CD4-positive, alpha-beta T cell treated with Interleukin-6 for 4 hours (primary cell): ENCODE measurements at regions not wholly inside any gene's neighbourhood (a gene's known extent, or its start where the extent isn't known, plus 50 kb on each side); places are given as distances from the start of the nearest gene placed in this dataset.
"Not testable (repeated sequence)": the region's sequence is repeated elsewhere in the genome, so short reads cannot be mapped to it uniquely, and the experiment has no call there.

Source experiments
- DNase-seq: peaks from one replicate; pipeline ENCODE4 v3.0.0-alpha.2; 2020; ENCODE audit warnings: mixed read lengths

DNA sequence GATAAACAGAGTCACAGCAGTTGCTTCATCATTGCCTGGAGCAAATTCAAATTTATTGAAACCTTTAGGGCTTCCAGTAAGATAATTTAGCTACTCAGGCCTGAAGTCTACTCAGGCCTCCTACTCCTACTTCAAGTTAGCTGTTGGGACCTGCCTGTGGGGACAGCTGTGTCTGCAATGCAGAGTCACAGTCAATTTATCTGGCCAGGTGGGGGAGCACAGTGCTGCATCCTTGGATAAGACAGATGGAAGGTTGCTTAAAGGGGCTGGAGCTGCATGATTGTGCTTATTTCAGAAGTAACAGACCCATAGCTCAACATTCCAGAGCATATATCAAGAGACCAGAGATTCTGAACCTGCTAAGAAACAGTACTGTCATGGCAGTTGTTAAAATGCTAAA is 932.1 kb downstream of the QKI start:
- no peak for DNase-seq

DNA sequence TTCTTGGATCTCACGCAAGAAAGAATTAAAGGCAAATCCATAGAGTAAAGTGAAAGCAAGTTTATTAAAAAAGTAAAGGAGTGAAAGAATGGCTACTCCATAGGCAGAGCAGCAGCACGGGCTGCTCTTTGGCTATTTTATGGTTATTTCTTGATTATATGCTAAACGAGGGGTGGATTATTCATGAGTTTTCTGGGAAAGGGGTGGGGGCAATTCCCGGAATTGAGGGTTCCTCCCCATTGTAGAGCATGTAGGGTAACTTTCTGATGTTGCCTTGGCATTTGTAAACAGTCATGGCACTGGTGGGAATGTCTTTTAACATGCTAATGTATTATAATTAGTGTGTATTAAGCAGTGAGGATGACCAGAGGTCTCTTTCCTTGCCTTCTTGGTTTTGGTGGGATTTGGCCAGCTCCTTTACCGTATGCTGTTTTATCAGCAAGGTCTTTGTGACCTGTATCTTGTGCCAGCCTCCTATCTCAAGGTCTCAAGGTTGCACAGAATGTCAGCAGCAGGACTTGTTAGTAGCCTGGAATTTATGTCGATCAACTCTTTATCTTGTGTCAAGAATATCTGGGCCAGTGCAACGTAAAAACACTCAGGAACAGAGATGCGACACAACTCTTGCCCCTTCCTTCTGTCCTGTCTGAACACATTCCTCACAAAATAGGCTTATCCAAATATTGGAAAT is 931.4 kb downstream of the QKI start:
- DNase-seq, result no peak

DNA sequence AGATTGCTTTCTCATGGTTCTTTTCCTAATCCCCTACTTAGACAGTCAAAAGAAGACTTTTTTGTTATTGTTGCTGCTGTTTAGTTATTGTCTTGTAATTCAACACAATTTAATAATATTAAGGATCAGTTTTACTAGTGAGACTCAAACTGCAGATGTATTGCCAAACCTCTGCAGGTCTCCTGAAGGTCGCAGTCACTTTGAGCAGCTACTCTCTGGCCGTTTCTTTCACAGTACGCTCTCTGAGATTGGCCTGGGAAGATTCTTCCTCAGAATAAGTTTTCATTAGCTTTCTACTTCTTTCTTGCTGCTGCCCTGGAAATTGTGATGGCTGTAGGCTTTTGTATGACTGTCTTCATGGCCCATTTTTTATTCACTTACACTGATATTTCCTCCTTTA is 930.8 kb downstream of the QKI start:
- DNase-seq, result no peak

DNA sequence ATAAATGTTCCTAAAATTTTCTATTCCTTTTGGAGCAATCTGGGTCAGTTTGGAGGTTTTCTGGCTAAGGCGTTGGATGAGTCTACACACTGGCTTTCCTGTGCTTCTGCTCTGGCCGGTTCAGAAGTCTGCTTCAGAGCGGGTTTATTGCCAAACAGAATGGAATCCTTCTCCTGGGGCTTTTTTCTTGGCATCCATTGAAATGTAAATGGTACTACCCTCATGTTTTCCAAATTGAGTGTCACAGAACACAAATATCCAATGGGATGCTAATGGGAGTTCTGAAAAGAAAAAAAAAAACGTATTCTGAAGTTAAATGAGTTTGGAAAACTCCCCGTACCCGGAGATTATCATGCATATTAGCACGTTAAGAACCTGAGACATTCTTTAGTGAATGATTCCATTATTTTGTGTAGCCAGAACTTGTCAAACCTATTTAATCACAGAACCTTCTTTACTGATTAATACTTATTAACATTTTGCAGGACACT is 930.3 kb downstream of the QKI start:
- no peak for DNase-seq

DNA sequence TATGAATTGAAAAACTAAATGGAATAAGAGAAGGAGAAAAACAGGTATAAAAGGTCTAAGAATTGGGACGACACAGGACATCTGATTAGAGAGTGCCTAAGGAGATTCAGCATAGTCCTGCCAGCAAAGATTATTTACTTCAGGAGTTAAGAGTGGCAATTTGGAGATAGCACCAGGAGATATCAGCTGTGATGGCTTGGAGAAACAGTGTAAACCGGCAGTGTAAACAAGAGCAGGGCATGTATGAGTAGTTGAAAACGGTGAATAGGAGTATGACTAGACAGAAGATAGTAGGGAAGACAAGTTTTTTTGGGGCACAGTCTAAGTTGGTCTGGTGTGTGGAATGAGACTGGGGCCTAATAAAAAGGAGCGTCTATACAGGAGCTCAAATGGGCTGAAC is 924.9 kb downstream of the QKI start:
- DNase-seq, result not testable (repeated sequence)

DNA sequence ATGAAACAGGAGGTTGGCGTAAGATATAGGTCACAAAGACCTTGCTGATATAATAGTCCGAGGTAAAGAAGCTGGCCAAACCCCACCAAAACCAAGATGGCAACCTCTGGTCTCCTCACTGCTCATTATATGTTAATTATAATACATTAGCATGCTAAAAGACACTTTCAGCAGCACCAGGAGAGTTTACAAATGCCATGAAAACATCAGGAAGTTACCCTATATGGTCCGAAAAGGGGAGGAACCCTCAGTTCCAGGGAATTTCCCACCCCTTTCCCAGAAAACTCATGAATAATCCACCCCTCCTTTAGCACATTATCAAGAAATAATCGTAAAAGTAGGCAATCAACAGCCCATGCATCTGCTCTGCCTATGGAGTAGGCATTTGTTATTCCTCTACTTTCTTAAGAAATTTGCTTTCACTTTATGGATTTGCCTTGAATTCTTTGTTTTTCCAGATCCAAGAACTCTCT is 923.4 kb downstream of the QKI start:
- DNase-seq, result no peak

DNA sequence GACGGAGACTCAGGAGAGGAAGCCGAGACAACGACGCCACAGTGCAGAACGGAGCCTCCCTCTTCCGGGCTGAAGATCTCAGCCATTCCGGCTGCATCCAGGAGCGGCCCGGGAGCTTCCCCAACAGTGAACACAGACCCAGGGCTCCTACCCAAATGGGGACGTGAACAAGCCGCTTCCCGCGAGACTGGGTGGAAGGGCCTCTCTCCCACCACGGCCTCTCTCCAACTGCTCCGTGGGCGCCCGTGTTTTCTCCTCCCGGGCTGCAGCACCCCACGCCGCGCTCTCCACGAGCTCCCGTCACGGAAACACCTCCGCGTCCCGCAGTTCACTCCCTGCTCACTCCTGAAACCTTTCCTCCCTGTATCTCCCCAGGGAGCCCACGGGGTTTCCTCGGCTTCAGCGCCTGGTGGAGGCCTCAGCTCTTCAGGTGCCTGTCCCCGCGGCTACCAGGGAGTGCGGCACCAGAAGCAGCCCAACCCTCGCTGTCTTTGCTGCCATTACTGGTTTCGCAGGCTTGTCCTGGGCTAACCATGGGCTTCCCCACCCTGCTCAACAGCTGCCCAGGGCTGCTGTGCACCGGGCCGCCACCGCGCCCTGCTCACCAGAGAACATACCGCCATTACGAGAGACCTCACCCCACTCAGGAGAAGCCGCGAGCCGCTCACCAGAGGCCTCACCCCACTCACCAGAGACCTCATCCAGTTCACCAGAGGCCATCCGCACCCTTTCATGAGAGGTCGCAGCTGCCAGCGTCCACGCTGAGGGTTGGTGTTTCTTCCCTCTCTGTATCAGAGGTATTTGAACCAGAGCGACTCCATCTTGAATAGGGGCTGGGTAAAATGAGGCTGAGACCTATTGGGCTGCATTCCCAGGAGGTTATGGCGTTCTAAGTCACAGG is 922.8 kb downstream of the QKI start:
- DNase-seq, result no peak

DNA sequence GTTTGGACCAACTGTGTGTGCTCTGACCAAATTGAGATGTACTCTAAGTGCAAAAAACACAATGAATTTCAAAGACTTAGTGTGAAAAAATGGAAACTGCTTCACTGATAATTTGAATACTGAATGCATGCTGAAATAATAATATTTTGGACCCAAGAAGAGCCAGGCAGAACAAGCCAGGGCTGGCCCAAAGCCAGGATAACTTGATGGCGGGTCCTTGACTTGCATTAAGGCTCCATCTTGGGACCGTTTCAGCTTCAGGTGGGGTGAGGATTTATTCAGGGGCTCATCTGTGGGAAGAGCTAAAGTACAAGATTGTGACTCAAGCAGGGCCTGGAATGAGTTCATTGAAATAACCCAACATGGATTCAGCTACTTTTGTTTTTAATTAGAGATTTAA is 921.9 kb downstream of the QKI start:
- DNase-seq, result no peak

DNA sequence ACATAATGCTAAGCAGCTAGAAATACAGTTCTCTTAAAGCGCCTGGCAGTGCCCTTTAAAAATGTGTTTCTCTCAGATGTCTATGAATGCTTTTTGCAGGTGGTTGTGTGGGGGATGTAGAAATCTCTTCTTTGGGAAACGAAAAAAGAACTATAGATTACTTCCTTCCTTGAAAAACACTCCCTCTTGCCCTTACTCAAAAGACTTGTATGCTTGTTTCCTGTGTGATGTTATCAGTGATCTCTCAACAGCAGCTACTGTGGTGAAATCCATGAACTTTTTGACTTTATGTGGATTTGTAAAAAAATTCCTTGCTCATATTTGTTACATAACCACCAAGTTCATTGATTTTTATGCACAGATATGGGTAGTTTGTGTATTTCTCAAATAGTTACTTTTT is 916.5 kb downstream of the QKI start:
- DNase-seq, result no peak

DNA sequence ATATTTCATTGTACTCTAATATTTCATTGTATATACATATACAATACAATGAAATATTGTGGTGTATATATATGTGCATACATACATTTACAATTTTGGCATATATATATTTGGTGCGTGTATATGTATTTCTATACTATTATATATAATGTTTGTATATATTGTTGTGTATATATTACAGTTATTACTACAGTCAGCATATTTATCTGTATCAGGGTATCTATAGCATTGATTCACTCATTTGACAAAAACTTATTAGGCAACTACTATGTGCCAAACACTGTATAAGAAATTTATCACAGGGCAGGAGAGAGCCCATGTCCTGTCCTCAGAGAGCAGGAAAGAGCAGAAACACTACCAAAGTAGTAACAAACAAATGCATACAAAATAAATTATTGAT is 910.6 kb downstream of the QKI start:
- DNase-seq, result no peak

DNA sequence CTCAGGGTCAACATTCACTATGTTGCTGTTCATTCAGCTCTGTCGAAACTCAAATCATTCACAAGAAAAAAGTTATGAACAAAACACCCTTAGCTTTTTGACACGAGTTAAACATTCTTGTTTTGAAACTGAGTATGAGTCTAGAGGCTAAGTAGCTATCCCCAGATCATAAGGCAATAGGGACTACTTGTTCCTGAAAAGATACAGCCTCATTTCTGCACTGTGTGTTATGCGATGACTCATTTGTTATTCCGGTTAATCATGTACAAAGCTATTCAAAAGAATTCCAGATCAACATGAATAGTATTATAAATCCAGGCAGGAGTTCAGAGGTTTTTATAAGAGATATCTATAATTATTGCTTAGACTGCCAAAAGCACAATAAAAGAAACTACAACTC is 908.0 kb downstream of the QKI start:
- no peak for DNase-seq

DNA sequence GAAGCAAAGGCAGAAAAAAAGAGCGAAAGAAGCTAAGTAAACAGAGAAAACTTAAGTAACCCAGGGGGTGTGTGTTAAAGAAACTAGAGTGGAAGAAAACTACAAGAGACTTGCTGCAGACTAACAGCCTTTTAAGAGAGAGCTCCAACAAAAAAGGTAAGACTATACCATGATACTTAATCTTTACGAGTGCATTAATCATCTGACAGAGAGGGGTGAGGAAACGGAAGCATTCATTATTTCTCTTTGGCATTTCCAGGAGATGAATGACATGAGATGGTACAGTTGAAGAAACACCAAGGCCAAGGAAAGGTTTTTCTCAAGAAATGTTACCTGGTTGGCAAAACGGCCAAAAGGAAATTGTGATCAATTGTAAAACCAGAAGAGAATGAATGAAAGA is 906.8 kb downstream of the QKI start:
- no peak for DNase-seq

DNA sequence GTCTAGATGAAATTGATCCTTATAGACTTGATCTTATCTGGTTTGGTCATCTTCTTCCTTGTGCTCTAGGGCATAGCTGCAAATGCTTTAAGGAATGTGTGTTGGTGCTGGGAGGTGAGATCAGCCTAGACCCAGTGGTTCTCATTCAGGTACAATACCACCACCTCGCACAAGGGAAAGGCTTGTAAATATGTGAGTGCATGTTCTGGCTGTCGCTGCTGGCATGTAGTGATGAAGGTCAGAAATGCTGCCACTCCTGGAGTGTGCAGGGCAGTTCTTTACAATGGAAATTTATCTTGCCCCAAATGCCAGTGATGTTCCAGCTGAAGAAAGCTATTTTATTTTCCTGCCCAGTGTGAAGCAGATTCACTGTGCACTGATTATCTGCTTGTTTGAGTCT is 900.9 kb downstream of the QKI start:
- DNase-seq, result no peak

DNA sequence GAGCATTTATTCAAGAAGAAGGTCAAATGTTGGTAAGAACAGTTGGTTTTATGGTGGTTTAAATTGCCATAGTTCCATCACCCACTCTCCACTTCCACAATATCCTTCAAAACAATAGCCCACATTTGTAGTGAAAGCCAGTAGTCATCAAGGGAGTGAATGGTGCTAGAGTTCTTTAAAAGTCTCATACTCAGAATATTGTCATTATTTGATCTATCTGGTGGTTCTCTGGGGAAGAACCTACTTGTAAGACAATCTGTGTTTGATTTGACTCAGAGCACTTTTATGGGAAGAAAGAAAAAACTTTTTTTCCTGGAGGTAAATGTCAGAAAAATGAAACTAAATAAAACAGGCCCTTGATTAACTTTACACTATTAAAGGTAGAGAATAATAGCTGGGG is 893.8 kb downstream of the QKI start:
- no peak for DNase-seq

DNA sequence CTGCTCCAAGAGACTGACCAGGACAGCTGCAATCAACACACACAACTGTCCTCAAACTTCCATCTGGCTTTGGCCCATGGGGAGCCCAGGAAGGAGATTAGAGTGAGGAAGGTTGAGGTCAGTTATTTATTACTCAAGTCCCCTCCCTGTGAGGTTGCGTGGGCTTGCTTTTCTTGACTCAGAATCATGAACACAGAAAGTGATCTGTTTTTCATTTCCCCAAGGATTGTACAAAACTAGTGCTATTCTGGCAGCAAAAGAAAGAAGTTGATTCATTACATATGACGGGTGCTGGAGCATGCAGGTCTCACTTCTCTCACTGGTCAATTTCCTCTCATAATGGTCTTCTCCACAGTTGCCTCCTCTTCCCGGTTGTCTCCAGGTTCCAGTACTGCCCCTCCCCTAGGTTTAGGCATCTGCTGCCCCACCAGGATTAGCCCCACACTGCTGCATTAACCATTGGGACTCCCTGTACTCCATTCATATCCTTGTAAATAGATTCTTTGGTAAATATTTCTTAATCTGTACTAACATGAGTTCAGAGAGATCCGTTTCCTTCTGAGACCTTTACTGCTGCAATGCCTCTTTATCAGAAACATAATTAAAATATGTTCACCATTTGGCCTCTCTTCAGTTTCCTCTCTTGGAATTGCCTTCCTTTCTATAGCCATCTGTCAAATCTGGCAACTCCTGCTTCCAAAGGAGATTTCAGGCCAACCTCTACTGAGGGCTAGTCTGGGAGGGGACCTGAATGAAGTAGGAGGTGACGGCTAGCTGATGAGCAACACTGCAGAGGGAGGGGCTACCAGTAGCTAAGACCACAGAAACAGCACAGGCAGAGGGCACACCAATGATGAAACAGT is 888.8 kb downstream of the QKI start:
- DNase-seq, result no peak

DNA sequence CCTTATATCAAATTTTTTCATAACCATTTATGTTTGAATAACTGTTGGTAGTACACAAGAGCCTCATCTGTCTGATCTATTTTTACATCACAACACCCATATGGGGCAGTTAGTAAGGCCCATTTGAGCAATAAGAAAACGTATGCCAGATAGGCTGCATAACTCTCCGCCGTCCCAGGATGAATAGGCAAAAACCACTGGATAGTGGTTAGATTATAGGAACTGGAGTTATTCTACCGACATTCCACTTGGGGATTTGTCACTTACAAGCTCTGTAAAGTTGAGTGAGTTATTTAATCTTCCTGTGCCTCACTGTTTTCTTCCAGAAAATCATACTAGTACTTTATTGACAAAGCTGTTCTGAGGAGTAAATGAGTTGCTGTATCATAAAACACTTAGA is 881.9 kb downstream of the QKI start:
- no peak for DNase-seq

DNA sequence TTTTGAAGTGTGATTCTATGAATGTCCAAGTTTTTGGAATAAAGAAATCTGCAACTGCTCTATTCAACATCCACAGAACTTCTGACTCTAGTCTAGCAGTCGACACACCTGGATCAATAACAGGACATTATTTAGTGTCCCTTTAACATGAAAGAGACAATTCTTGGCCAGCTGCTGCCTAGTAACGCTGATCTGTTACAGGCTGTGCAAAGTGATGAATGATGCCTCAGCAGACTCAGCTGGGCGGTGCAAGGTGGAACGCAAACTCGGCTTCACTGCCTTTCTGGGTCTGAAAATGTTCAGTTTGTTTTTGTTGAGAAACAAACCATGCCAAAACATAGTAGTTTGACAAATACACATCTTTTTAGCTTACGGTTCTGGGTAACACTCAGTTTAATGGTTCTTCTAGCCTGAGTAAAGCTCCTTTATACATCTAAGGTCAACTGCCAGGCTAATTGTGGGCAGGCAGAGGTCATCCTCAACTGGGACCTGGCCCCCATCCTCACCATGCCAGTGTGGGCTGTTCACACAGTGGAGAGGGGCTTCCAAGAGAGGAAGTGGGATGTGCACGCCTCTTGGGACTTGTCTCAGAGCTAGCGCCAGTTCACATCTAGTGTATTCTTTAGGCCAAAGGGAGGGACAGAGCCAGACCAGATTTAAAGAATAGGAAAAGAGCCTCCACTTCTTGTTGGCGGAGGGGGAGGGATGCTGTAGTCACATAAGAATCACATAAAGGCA is 879.7 kb downstream of the QKI start:
- no peak for DNase-seq

DNA sequence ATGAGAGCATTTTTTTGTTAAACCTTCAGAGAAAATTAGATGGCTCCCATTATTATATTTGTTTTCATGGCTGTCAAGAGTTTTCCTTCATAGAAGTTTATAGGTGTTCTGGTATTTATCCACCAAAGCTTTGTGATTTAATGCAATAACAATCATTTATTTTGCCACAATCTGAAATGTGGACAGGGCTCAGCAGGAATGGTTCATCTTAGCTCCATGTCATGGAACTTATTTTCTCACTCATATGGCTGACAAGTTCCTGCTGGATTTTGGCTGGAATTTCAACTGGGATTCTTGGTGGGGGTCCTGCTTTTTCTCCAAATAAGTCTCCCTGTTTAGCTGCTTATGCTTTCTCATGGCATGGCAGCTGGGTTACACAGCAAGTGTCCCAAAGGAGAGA is 876.7 kb downstream of the QKI start:
- DNase-seq, result no peak

DNA sequence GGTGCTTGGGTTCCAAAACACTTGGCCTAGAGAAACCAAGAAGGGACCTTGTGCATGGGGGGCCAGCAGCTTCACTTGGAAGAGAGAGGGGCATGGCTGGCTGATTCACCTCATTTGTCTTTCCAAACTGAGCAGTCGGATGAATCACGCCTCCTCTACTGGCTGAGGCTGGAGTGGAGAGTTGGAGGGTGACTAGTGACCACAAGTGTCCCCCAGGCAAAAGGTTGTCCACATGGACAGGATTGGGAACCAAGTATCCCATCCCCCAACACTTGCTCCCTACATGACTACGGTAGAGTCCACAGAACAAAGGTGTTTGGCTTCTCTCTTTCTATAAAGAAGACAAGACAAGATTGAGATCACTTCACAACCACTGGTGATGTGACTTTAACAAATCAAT is 875.6 kb downstream of the QKI start:
- DNase-seq, result no peak

DNA sequence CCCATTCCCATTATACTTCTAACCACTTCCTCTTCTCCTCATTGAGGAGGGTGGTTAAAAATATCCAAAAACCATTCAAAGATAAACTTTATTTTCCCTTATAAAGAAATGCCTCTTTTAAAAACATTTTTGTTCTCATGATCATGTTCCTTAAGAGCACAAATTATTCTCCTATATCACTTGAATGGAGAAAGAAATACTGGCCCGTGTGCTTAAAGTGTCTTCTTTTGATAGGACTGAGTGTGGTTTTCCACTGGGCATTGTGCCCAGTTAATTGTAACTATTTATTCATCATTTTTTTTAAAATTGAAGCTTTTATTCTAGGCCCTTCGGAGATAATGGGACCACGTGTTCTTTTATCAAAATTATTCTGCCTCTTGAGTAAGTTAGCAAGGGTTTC is 871.5 kb downstream of the QKI start:
- no peak for DNase-seq

DNA sequence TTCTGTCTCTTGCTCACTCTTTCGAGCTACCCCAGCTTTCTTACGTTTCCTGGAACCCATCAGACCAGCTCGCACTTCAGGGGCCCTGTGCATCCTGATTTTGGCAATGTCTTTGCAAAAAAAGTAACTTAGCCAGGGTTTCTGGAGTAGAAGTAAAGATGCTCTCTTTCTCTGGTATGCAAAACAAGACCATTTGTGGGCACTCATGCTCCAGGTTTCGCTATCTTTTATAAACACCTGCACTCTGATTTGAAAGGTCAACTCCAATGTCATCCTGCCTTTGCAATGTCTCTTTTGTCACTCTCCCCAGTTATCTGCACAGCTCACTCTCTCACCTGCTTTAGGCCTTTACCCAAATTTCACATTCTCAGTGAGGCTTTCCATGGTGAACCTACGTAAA is 869.1 kb downstream of the QKI start:
- DNase-seq, result no peak

DNA sequence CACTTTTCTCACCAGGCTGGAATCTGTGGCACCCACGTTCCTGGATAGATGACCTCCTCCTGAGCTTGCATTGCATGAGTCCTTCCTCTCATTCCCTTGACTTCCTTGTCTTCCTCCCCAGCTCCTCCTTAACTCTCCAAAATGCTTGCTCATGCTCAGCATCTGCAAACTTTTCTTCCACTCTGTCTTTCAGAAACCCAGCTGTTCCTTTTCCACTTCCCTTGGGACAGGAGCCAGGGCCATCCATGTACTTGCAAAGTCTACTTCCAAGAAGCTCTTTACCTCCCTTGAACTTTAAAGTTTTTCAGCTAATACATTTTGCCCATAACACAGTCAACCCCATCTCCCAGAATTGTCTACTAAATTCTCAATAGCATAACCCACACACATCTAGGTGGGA is 861.7 kb downstream of the QKI start:
- DNase-seq, result no peak

DNA sequence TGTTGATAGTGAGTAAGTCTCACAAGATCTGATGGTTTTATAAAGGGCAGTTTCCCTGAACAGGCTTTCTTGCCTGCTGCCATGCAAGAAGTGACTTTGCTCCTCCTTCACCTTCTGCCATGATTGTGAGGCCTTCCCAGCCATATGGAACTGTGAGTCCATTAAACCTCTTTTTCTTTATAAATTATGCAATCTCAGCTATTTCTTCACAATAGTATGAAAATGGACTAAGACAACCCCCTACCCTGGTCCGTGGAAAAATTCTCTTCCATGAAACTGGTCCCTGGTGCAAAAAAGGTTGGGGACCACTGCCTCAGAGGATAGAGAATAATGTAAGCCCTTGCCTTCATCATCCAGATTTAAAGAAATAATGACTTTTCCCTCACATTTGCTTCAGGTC is 861.3 kb downstream of the QKI start:
- DNase-seq, result no peak
